OCI-LY7 (cell line): ENCODE measurements at regions not wholly inside any gene's neighbourhood (a gene's known extent, or its start where the extent isn't known, plus 50 kb on each side); places are given as distances from the start of the nearest gene placed in this dataset.

Experiments used
- BruUV-seq: library from RNA; stranded (reverse); fragments of 400-500 nt; replicated peaks from 2 replicates; lab custom pipeline; 2021; lab: Mats Ljungman, UMichigan
- CTCF ChIA-PET: fragments of 300-600 bp; sonication (Branson Sonifier 250); formaldehyde crosslinking; loops from one replicate; lab custom pipeline; 2022; ENCODE audit warnings: antibody characterized with exemption; ENCODE audit not compliant: unreplicated experiment; lab: Charles Lee
- POLR2A ChIA-PET: fragments of 300-600 bp; sonication (Branson Sonifier 250); formaldehyde crosslinking; loops from one replicate; lab custom pipeline; 2022; ENCODE audit warnings: antibody characterized with exemption; lab: Charles Lee
- DNase-seq: peaks from one replicate; pipeline ENCODE4 v3.0.0-alpha.2; 2015; ENCODE audit warnings: low spot score
- H2AFZ ChIP-seq: fragments of 200-600 bp; sonication (generic), shearing (Covaris generic); 2 replicates; pipeline ENCODE4 v1.6.1; 2014; ENCODE audit warnings: mild to moderate bottlenecking, antibody characterized with exemption, low read length, moderate library complexity
- H3K27ac ChIP-seq: fragments of 200-600 bp; sonication (generic); 2 replicates; pipeline ENCODE4 v1.5.1; 2014; ENCODE audit warnings: mixed run types, low read depth, mild to moderate bottlenecking, moderate library complexity, low read length, inconsistent platforms; ENCODE audit not compliant: poor library complexity, severe bottlenecking
- H3K36me3 ChIP-seq: fragments of 200-600 bp; sonication (generic); 2 replicates; pipeline ENCODE4 v1.6.1; 2014; ENCODE audit warnings: mild to moderate bottlenecking, antibody characterized with exemption, low read length, moderate library complexity, mixed read lengths; ENCODE audit not compliant: insufficient read depth
- H3K4me1 ChIP-seq: fragments of 200-600 bp; sonication (generic); 2 replicates; pipeline ENCODE4 v1.5.1; 2014; ENCODE audit warnings: mild to moderate bottlenecking, low read length; ENCODE audit not compliant: insufficient read depth, poor library complexity, severe bottlenecking
- H3K4me2 ChIP-seq: fragments of 200-600 bp; sonication (generic); 2 replicates; pipeline ENCODE4 v1.6.1; 2014; ENCODE audit warnings: mild to moderate bottlenecking, low read length
- H3K4me3 ChIP-seq: fragments of 200-600 bp; sonication (generic); 2 replicates; pipeline ENCODE4 v1.5.1; 2014; ENCODE audit warnings: mild to moderate bottlenecking, low read depth, low read length; ENCODE audit not compliant: poor library complexity, severe bottlenecking
- H3K79me2 ChIP-seq: fragments of 200-600 bp; sonication (generic); 2 replicates; pipeline ENCODE4 v1.6.1; 2016; ENCODE audit warnings: low read depth, mild to moderate bottlenecking, low read length, moderate library complexity, mixed read lengths; ENCODE audit not compliant: insufficient read depth
- H3K9me2 ChIP-seq: fragments of 200-600 bp; sonication (generic); 2 replicates; pipeline ENCODE4 v1.6.1; 2016; ENCODE audit warnings: mild to moderate bottlenecking, low read length, mixed read lengths; ENCODE audit not compliant: insufficient read depth
- H3K9me3 ChIP-seq: fragments of 200-600 bp; sonication (generic); 2 replicates; pipeline ENCODE4 v1.6.1; 2014; ENCODE audit warnings: mild to moderate bottlenecking, mixed run types, low read length, mixed read lengths
- H4K20me1 ChIP-seq: fragments of 200-600 bp; sonication (generic); 2 replicates; pipeline ENCODE4 v1.6.1; 2014; ENCODE audit warnings: mild to moderate bottlenecking, antibody characterized with exemption, low read length, moderate library complexity, mixed read lengths; ENCODE audit not compliant: insufficient read depth
- EZH2phosphoT487 ChIP-seq: fragments of 200-600 bp; sonication (generic); IDR thresholded peaks from 2 replicates; pipeline ENCODE4 v1.6.1; 2018; ENCODE audit warnings: low read depth, borderline replicate concordance, mild to moderate bottlenecking, mixed run types, antibody characterized with exemption, low read length, moderate library complexity, mixed read lengths
- intact Hi-C: fragments of 100-400 bp; cut with micrococcal nuclease; formaldehyde crosslinking; loops from one replicate; pipeline ENCODE4 v1.10.0; 2022; ENCODE audit not compliant: unreplicated experiment
- TF ChIP-seq, protein P1 (sequence below): fragments of 200-600 bp; sonication (generic); conservative IDR thresholded peaks from 2 replicates; pipeline ENCODE4 v1.5.1; 2014; ENCODE audit warnings: mild to moderate bottlenecking, antibody characterized with exemption, low read length, moderate library complexity, mixed read lengths

DNA sequence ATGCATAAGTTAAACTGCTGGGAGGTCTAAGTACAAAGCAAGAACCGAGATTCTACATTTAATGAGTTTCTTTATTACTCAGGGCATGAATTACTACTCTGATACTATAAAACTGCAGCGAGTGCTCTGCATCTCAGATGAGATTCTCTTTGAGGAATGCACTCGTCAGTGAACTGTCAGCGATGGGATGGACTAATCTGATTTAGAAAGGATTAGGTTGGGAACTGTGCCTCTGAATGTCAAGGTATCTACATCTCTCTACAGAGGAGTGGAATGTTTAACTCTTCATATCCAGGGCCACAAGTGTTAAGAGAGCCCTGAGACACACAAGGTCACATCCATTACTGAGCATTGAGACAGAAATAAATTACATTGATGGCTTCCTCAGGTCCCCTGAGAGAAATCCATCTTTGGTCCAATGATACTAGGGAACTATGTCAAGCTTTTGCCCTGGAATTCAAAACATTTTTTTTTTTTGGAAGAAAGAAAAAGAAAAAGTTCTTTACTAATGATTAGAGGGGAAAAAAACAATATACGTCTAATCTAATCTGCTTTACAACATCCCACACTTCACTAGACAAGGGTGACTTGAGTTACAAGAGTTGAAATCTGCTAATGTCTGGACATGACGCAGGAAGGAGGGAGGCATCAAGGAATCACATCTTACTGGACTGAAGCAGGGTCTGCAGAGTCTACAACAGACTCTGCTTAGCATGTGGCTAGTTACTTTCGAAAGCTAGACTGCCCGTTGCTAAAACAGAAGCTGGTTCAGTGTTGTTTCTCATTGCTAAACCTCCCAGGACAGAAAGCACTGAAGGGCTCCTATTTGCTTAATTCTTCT lies 270.0 kb upstream of the TLE4 start:
- BruUV-seq = no TSS peak
- H3K27ac ChIP-seq = no peak overlapping the region
- intact Hi-C loops = no loop called here
- no peak overlapping the region for H2AFZ ChIP-seq
- H3K4me3 ChIP-seq = no peak overlapping the region
- CTCF ChIA-PET = no interaction called here
- no peak overlapping the region for H3K4me2 ChIP-seq
- H3K79me2 ChIP-seq = no peaks in the 10 kb centered on the region
- POLR2A ChIA-PET = interaction anchor here (0.6 kb wide), 1 partner anchor 223 kb away, joined by 3 read pairs; no protein-coding TSS in a partner anchor
- no peaks in the 10 kb centered on the region for H3K4me1 ChIP-seq
- no peaks in the 10 kb centered on the region for H3K36me3 ChIP-seq
- H3K9me3 ChIP-seq = no peaks in the 10 kb centered on the region
- no peak for DNase-seq
- H4K20me1 ChIP-seq = no peaks in the 10 kb centered on the region
- TF ChIP-seq, protein P1, sequence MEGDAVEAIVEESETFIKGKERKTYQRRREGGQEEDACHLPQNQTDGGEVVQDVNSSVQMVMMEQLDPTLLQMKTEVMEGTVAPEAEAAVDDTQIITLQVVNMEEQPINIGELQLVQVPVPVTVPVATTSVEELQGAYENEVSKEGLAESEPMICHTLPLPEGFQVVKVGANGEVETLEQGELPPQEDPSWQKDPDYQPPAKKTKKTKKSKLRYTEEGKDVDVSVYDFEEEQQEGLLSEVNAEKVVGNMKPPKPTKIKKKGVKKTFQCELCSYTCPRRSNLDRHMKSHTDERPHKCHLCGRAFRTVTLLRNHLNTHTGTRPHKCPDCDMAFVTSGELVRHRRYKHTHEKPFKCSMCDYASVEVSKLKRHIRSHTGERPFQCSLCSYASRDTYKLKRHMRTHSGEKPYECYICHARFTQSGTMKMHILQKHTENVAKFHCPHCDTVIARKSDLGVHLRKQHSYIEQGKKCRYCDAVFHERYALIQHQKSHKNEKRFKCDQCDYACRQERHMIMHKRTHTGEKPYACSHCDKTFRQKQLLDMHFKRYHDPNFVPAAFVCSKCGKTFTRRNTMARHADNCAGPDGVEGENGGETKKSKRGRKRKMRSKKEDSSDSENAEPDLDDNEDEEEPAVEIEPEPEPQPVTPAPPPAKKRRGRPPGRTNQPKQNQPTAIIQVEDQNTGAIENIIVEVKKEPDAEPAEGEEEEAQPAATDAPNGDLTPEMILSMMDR = no peak
- TF ChIP-seq EZH2phosphoT487 = no peak
- H3K9me2 ChIP-seq = no peaks in the 10 kb centered on the region

DNA sequence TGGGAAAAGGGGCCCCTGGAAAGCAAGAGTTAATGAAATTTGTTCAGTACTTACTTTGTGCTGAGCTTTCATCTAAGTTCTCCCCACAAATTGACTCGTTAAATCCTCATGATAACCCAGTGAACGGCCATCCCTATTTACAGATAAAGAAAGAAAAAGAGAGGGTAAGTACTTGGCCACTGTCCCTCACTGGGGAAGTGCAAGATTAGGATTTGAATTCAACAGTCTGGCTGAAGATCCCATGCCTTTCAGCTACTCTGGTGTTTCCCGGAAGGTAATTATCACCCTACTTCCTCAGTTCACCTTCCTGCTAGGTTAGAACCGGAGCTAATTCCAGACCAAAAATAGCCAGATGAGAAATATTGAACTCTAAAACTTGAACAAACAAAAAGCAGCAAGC lies 269.2 kb upstream of the TLE4 start:
- Histone ChIP-seq H2AFZ (no peak overlapping the region), H3K9me3 (no peaks in the 10 kb centered on the region), H3K9me2 (no peaks in the 10 kb centered on the region), H3K4me1 (no peaks in the 10 kb centered on the region), H3K79me2 (no peaks in the 10 kb centered on the region), H3K4me3 (no peak overlapping the region), H3K4me2 (no peak overlapping the region), H4K20me1 (no peaks in the 10 kb centered on the region), H3K27ac (no peak overlapping the region), H3K36me3 (no peaks in the 10 kb centered on the region)
- DNase-seq = no peak
- ChIA-PET CTCF (no interaction called here), POLR2A (interaction anchor here (0.6 kb wide), 2 partner anchors 222 to 544 kb away, joined by 3 read pairs; no protein-coding TSS in a partner anchor)
- intact Hi-C loops = no loop called here
- no peak for TF ChIP-seq EZH2phosphoT487
- TF ChIP-seq, protein P1 = no peak
- no TSS peak for BruUV-seq

DNA sequence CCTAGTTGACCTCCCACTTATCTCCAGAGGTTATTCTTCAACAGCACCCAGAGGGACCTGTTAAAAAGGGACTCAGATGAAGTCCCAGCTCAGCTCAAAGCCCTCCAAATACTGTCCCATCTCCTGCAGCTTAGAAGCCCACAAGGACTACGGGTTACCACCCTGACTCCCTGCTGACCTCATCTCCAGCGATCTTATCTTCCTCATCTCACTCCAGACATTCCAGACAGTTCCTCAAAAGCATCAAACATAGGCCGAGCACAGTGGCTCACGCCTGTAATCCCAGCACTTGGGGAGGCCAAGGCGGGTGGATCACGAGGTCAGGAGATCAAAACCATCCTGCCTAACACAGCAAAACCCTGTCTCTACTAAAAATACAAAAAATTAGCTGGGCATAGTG lies 263.8 kb upstream of the TLE4 start:
- ChIA-PET CTCF (no interaction called here), POLR2A (no interaction called here)
- Histone ChIP-seq H2AFZ (no peak overlapping the region), H3K9me3 (no peaks in the 10 kb centered on the region), H4K20me1 (no peaks in the 10 kb centered on the region), H3K4me3 (no peak overlapping the region), H3K9me2 (no peaks in the 10 kb centered on the region), H3K36me3 (no peaks in the 10 kb centered on the region), H3K27ac (no peak overlapping the region), H3K4me1 (no peaks in the 10 kb centered on the region), H3K4me2 (no peak overlapping the region), H3K79me2 (no peaks in the 10 kb centered on the region)
- intact Hi-C loops = no loop called here
- TF ChIP-seq, protein P1 = no peak
- no peak for TF ChIP-seq EZH2phosphoT487
- DNase-seq = no peak
- BruUV-seq = no TSS peak
